NCI-H146 (cell line): ENCODE measurements at regions not wholly inside any gene's neighbourhood (a gene's known extent, or its start where the extent isn't known, plus 50 kb on each side); places are given as distances from the start of the nearest gene placed in this dataset.

Source experiments
- DNase-seq: peaks from one replicate; lab custom pipeline; 2025; lab: John Stamatoyannopoulos, UW

DNA sequence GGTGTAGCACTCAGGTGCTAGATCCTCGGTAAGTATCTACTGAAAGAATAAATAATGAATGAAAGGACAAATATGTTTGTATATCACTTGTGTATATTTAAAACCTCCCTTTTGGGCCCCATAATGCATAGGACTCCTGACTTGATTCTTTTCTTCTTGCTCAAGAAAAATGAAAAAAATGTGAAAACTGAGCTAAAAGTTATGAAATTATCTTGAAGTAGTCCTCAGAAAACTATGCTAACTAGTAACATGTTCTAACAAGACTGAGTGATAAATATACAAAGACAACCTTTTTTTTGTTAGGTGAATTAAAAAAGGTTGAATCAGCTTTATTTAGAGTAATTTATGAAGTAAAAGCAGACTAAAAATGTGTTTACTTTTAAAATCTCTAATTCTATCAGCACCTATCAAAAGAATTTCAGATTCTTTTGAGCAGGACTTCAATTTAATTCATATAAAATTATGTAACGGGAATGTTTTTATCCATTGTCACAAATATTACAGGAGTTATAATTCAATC is 247.8 kb upstream of the JAG1 start:
- no peak for DNase-seq

DNA sequence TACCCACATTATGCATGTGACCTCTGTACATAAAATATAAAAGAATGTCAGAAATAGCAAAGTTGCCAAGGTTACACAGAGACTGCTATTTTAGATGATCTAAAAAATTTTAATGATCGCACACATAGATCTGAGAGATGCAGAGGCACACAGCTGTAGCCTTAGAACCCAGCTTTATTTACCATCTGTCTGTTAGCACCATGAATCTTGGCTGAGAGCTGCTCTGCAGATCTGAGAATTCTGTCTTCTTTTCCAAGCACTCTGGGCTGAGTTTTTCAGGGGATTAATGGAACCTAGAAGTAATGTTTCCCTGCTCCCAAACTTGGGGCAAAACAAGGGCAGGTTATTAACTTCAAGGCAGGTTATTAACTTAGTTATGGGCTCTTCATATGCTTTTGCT is 248.7 kb upstream of the JAG1 start:
- no peak for DNase-seq

DNA sequence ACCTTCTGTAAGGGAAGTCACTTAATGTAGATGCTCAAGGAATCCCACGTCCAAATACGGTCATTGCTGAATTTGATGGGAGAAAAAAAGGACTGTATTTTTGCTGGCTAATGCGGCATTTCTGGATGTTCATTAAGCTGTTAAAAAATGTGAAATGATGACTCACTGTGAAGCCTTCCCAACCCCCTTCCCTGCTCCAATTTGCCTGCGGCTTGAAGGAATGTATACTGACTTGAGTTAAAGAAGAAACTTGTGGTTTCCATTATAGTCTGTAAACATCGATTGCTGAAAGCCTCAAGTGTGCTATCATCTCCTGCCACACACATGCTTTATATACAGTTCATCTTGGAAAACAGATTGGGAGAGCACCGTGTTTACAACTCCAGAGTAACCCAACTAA is 249.1 kb upstream of the JAG1 start:
- DNase-seq: no peak

DNA sequence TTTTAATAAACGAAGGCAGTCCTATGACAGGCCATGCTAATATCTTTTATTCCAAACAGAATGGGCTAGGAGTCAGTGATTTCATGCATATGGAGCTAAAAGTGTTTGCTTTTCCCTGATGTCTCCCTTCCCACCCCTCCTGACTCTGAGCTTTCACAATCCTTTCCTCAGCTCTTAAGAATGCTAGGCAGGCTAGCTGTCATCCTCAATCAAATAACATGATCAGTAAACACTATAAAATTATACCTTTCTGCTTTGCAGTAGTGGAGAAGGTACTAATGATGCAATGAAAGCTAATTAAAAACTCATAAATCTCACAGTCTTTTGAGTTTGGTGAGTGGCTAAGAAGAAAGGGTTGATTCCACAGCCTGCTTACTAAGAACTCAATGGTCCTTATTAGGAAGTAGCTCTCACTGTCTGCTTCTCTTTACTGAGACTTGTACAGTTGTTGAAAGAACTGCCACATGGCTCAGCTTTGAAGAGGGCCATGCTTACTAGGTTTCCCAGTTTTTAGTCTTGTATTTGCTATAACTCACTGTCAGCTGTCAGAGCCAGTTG is 250.9 kb upstream of the JAG1 start:
- no peak for DNase-seq

DNA sequence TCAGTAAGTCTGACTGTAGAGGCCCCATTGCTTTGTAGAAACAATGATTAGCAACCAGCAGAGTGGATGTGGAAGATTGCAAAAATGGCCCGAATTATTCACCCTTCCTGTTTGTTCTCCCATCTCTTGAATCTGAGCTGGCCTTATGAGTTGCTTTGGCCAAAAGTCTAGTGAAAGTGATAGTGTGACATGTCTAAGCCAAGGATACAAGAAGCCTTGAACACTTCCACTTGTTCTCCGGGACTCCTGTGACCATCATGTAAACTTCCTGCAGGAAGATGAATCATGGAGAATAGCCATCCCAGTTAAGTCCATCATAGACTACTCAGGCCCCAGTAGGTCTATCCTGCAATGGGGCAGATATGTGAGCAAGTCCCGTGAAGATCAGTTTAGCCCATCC is 252.0 kb upstream of the JAG1 start:
- no peak for DNase-seq

DNA sequence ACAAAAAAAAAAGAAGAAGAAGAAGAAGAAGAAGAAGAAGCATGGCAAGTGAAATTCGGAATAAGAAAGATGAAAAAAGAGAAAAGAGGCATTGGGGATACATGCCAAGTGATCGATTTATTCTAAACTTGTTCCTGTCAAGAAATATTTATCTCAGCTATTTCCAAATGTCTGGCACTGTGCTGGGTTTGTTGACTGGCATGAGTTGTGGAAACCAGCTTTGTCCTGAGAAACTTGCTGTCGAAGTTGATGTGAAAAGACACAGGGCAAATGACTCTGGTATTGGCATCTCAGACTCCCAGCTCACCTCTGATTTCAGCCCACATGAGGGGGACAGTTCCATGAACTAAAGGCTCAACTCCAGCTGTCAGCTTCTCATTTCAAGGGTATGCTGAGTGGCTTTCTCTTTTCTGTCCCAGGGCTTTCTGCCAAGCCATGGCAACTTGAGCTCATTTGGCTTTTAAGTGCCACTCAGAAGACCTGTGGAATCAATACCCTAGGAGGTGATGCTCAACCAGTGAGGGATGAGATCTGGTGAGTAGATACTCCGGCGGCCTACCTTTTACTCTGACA is 253.3 kb upstream of the JAG1 start:
- DNase-seq: no peak

DNA sequence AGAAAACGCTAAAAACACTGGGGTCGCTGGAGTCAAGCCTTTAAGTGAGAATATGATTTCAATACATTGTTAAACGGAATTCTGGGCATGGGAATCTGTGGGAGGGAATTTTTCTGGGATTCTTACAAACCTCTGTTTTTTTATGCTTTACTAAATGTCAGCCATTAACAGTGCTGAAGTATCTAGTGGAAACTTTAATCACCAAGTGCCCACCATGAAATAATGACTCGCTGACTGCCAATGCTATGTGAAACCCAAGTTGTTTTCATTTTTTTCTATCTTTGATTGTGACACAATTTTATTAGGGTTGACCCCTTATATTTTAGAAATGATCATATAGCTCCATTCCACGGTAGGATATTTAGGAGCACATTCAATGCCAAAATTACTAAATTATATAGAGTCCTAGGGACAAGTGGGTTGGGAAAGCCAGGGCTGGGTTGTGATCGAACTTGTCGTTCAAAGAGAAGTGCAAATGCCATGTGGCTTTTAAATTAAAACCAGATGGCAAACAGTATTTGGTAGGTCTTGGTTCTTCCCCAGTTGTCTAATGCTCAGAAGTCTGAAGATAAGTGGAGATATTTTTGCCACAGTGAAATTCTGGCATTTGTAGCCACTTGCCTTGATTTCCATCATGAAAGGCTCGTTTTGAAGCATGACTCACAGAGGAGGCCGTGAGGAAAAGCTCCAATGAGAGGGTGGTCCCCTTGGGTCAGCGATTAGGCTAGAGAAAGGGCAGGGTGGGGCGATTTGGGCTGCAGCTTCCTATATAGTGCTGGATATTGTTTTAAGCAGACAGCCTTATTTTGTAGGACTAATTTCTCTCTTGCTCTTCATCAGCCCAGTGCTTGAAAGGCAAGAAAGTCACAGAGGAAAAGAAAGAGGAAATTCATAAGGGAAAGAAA is 254.4 kb upstream of the JAG1 start:
- DNase-seq: no peak

DNA sequence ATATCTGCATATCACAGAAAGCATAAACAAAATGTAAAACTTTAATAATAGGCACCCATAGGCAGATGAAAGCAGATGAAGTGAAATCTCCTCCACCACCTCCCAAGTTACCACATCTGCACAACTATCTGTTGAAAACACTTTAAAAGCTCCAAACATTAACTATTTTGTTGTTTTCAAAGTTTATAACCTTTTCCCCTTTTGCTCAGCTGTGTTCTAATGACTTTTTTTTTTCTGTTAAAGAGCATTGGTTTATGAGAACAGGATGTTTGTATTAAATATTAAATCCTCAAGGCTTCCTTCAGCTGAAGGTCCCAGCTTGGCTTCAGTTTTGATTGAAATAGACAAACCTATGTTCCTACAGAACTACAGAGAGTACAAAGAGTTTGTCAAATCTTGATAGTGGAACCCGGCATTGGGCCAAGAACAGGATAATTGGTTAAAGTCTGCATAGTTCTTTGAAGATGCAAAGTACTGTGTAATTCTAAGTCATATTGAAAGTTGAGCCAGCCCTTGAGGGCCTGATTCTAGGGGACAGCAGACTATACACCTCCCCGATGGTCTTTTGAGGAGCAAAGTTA is 255.1 kb upstream of the JAG1 start:
- no peak for DNase-seq

DNA sequence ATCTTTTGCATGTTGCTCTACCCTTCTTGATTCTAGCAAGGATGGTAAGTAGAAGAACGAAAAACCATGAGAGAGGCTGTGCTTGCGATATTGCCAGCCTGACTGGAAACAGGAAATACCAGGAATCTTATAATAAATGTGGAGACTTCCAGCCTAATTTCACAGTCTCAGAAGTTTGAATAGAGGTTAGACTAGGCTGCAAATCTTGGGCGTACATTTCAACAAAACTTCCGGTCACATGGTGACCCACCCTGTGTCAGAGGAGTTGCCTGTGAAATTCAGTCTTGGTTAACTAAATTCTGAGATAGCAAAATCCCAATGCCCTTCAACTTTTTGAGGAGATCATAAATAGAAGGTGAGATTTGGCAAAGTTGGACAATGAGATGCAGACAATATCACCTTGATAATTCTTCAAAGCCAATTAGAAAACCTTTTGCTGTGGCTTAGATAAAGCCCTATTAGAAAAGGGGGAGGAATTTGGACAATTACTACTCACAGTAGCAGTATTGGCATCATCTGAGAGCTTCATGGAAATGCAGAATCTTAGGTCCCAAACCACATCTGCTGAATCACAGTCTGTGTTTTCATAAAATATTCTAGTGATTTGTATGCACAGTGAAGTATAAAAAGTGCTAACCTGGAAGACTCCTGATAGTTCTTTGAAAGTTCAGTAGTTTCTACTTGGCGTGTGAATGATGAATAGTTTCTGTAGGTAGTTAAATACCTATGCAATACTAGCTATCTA is 262.0 kb upstream of the JAG1 start:
- no peak for DNase-seq

DNA sequence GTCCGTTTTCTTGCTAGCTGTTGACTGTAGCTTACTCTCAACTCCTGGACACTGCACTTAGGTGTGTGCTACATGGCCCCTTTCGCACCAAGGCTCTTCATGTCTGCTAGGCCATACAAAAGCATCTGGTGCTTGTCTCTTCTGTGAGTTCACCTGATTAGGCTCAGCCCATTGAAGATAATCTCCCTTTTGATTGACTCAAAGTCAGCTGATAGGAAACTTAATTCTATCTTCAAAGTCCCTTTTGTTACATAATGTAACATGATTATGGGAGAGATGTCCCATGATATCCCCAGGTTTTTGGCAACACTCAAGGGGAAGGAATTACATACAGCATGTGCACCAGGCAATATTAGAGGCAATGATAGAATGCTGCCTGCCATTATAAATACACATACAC is 263.0 kb upstream of the JAG1 start:
- no peak for DNase-seq

DNA sequence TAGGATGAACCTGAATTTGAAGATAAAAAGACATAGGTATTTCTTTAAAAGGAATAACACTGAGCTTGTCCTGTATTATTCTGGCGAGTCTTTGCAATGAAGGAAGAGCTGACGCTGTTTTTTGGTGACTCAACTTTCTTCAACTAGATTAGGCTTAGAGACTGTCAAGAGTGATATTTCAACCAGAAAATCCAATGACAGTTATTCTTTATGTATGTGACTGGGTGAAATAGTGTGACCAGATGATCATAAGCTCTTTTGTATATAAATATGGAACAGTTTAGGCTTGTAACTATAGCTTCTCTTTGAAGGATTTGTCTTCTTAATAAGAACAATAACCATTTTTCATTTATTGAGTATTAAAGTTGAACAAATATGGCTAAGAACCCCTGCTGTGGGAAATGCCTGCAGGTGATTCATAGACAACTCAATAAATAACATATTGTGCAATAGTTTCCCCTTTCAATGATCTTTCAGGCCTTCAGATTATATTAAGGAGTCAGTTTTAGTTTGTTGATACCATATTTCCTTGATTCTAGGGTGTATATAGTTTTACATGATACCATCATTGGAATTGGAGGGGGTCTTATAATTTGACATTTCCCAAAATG is 265.6 kb upstream of the JAG1 start:
- DNase-seq: no peak

DNA sequence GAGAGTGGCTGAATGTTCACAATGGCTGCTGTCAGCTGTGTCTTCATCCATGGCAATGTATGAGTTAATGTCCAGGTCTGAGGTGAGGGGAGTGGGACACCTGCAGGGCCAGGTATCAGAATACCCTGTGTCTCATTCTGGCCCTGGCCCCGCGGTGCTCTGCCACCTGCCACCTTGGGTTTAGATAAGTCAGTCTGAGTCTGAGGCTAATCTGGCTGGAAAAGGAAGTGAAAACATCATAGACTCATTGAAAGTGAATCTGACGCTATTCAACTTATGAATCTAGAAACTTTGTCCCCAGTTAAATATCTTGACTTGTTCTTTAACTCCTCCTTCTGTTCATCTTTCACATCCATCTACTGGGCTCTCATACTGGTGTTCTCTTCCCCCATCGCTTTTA is 267.1 kb upstream of the JAG1 start:
- DNase-seq: no peak

DNA sequence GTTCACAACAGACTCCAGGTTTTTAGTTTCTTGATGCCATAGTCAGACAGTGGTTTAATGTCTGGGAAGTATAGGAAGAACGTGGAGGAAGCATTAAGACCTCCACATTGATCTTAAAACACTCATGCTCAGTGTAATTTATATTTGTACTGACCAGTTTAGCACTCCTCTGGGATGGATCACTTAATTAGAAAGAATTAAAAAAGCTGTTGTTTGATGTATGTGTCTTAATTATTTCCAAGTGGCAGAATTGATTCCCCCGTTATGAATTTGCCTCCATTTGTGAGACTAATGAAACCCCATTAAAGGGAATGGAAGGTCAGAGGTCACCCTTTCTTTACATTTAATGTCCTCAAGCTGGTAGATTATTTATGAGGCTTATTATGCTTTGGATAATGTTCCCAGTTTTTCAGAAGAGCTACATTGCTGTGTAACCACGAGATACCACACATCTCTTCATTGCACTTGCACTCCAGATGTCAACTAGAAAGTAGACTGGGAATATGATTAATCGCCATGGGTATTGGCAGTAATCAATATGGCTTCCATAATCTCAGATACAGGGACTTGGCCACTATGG is 270.0 kb upstream of the JAG1 start:
- DNase-seq: no peak

DNA sequence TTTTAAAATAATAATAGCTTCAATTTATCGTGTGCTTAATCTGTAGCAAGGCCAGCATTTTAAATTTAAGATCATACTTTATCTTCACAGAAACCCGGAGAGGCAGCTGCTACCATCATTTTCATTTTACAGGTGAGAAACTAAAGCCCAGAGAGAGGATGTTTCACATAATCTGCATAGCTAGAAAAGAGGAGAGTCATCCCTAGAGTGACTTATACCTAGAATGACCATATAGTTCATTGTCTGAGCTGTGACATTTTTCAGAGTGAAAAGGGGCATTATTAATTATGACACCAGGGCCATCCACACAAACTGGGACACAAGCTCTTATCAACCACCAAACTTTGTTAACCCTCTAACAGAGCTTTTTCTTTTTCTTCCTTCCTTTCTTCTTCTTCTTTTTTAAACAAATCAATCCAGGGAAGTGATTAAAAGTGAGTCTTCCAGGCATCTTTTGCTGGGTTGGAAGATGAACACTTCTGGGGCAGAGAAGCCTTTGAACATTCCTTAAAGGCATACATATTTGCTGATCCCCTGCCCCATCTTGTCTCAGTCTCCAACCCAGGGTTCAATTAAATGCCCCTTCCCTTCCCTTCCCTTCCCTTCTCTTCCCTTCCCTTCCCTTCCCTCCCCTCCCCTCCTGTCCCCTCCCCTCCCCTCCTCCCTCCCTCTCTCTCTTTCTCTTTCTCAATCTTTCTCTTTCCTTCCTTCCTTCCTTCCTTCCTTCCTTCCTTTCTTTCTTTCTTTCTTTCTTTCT is 272.5 kb upstream of the JAG1 start:
- no peak for DNase-seq

DNA sequence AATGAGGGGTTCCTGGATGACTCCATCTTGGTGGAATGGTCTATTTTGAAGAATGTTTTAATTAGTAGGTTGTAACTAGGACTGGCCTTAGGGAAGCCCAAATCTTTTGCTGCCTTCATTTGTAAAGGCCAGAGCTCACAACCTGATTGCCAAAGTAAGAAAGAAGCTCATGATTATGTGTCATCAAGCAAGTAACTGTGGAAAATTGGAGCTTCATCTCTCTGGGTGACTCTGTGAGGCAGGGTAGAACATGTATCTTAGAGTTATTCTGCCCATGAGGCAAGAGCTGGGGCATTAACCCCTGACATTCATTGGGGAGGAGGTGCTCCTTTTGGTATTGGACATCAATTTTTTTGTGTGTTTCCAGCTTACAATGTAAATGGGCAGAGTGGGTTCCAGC is 273.9 kb upstream of the JAG1 start:
- DNase-seq: no peak

DNA sequence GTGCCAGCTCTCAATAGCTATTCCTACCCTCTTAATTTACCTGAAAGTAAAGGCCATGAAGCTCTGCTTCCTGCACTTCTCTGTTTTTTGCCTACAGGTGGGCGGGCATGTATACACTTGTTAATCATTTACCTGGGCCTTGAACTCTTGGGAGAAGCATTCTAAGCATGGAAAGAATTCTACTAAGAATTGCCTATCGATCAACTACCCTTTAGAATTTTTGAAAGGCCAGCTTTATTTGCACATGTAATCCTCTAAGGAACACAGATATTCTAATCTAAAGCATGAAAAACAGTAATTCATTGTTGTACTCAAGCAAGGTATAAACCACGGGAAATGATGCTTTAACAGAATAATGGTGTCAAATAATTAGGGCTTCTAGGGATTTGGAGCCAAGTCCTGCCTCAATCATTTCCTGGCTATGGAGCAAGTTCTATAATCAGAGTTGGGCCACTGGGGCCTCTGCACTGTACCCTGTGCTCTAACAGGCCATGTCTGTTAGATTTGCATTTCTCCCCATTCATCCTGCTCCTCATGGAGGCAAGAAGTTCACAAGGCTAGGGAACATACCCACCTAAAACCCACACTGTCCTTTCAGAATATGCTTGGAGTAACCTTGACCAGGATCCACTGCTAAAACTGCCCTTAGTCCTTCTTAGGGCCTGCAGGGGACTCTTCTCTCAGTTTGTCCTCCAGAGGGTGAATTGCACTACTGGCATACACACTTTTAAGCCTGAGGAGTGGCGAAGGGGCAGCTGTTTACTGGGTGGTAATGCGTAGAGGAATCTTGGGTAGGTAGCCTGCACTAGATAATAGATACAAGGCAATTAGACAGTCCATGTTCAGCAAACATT is 276.4 kb upstream of the JAG1 start:
- no peak for DNase-seq

DNA sequence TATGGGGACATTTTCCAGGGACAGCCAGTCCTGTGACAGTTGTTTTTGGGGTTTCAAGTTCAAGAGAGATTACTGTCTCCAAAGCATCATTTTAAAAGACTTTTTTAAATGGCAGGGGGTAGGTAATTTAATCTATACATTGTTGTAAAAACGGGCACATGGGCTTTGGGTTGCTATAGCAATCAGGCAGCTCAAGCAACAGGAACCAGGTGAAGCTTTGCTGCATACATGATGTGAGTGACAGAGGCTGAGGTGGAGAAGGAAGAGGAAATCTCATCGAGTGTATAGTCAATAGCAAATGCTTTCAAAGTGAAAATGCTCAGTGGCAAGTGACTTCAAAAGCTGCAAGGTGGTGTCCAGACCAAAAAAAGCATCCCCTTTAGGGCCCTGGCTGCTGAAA is 277.4 kb upstream of the JAG1 start:
- peak; percentile 57 for DNase-seq

DNA sequence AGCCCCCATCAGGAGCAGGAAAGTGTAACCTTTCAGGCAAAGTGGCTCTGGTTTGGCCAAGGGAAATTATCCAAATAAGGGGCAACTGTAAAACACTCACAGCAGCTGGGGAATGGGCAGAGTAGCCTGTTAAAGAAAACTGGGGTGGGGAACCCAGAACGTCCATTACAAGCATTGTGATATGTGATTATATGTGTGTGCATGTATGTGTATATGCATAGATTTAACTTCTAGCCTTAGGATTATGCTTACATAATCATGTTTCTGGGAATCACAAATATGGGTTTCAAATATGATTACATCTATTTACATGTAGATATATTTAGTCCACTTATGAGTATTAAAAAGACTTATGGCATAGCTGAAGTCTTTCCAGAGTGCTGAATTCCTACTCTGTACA is 278.1 kb upstream of the JAG1 start:
- DNase-seq: no peak

DNA sequence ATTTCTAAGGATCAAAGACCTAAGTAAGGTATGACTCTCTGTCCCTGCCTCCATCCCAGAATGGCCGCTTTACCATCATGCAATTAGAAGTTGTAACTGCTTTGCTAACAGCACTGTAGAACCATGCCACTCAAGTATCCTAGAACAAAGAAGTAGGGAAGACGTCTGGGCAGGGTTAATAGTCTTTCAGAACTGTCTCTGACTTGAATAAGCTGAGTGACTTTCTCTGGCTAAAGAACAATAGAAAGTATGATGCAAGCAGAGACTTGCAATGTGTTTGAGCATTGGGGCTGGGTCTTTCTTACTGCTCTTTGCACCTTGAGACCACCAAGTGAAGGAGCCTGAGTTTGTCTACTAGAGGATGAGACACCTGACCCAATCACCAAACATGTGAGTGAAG is 279.6 kb upstream of the JAG1 start:
- no peak for DNase-seq
